ENCODE measurements at regions not wholly inside any gene's neighbourhood (a gene's known extent, or its start where the extent isn't known, plus 50 kb on each side); places are given as distances from the start of the nearest gene placed in this dataset.
"Not testable (repeated sequence)": the region's sequence is repeated elsewhere in the genome, so short reads cannot be mapped to it uniquely, and the experiment has no call there.

DNA sequence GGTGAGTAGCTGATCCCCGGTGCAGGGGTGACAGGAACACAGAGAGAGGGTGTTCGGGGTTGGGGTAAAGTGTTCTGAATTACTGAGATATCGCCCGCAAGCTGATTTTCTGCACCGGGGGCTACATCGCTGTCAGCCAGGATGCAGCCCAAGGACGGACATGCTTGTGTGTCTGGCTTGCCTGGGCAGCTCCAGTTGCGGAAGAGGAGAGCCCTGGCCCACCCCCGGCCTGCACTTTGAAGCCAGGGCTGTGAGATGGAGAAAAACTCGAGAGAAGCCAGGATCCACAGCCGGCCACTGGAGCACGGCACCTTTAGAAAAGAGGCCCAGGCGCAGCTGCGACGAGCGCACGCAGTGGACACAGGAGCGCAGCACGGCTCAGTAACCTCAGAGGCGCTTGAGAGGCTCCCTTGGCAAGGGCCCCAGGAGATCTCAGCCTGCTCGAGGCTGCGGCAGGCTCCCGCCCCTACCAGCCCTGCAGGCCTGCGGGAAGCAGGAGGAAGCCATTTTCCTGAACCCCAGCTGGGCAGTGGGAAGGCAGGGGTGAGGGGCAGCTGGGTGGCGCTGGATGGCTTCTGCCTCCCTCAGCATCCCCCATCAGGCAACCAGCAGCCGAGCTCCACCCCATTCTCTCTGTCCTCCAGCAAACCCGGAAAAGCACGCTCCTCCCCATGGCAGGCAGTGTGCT is 59.2 kb downstream of the C9orf50 start:
- no peak for DNase-seq

DNA sequence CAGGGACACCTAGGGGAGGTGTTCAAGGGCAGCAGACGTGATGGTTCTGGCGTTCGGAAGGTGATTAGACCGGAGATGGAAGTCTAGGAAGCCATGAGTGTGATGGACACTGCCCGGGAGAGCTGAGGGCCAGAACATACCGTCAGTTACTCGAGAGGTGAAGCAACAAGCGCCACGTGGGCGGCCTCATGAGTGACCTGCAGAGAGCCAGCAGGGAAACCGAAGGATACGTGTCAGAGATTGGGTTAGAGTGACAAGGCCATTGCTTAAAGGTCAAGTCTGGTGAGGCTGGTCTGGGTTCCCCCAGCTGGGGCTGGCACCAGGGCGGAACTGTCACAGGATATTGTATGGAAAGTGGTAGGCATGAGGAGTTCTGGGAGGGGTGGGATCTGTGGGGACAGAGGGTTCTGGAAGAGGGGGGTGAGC is 60.0 kb downstream of the C9orf50 start:
- DNase-seq = no peak

DNA sequence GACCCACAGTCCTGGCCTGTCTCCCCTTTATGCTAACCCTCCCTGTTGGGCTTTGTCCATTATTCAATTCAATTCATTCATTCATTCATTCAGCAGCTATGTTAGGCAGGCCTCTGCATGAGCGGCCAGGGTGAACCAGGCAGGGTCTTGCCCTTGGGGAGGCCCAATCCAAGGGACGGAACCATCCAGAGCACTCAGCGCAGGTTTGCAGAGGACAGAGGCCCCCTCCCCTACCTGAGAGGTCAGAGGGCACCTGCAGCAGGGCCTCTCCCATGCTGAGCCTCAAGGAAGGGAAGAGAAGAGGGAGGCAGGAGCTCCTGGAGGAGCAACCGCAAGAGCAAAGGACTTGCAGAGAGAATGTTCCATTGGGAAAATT is 61.4 kb downstream of the C9orf50 start:
- DNase-seq = no peak

DNA sequence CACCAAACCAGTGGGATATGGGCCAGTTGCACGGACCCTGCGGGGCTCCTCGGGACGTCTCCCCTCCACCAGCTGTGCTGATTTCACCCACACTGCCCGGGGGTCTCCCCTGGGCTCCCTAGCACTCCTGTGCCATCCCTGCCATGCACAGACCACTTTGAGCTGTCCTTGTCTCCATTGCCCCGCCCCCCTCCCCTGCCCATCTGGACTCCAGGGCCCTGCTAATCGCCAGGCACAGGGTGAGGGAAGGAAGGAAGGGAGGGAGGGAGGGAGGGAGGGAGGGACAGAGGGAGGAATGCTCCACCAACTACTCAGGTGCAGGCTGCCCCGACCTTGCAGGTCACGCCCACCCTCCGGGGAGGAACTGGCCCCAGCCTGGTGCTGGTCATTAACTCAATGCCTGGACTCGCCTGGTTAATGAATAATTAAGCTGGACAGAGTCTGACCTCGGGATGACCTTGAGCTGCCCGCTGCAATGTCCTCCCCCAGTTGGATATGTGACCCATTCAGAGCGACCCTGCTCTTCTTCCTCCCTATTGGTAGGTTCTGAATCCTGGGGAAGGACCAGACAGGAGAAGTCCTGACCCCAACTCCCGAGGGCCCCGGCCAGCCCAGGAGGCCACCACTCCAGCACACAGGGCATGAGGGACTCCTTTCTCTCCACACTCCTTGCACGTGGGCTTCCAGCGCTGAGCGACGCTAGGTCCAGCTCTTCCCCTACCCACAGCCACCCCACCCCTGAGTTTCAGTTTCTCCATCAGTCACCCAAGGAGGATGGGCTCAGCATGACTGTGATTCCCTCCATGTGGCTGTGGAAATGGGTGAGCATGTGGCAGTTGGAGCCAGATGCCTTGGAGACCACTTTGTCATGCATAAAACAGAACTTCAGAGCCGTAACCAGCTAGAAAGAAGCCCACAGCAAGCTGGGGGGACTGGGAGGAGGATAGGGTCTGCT is 62.1 kb downstream of the C9orf50 start:
- no peak for DNase-seq

DNA sequence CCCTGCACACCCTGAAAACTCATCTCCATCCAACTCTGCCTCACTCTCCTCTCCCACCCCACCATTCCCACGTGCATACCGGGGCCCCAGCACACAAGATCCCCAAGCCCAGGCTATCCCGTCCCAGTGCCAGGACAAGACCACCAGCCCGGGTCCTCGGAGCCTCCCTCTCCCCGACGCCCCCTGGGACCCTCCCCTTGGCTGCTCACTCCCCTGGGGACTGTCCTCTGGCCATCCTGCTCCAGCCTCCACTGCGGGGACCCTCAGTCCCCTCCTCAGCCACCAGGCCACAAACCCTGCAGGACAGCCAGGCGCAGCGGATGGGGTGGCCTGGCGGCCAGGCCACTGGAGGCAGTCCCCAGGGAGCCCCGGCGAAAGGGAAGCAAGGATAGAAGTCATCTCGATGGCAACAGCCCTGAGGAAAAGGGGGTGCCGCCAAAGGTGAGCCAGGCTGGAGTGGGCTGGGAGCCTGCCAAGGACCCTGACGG is 62.8 kb downstream of the C9orf50 start:
- DNase-seq = no peak

DNA sequence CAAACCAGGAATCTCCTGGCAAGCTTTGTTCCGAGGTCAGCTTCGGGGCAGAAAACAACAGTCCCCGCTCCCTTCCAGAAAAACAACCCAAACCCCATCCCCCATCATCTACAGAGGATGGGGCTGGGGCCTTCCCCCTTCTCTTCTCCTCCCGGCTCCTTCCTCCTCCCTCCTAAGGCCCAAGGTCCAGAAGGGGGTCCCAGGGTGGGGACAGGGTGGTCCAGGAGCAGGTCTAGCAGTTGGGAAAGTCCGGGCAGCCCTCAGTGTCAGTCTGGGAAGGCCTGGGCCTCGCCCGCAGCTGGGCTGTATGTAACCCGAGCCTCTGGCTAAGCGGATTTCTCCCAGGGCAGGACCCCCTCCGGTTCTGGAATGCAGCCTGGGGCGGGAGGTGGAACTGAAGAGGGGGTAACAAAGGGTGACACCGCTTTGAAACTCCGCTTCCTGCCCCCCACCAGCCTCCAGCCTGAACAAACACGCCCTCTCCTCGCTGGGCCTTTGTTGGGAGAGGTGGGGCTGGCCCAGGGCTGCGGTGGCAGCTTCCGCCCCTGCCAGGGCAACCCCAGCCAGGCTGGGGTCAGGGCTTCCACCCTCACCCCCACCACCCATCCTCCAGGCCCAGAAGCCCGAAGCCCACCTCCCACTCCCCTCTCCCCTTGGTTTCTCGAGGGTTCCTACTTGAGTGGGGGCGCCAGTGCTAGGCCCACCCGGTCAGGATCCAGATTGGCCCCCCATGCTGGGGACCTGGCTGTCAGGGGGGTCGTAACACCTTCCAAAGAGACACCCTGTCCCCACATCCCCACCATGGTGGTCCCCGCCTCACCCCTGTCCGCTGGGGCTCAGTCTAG is 63.5 kb downstream of the C9orf50 start:
- DNase-seq = no peak

DNA sequence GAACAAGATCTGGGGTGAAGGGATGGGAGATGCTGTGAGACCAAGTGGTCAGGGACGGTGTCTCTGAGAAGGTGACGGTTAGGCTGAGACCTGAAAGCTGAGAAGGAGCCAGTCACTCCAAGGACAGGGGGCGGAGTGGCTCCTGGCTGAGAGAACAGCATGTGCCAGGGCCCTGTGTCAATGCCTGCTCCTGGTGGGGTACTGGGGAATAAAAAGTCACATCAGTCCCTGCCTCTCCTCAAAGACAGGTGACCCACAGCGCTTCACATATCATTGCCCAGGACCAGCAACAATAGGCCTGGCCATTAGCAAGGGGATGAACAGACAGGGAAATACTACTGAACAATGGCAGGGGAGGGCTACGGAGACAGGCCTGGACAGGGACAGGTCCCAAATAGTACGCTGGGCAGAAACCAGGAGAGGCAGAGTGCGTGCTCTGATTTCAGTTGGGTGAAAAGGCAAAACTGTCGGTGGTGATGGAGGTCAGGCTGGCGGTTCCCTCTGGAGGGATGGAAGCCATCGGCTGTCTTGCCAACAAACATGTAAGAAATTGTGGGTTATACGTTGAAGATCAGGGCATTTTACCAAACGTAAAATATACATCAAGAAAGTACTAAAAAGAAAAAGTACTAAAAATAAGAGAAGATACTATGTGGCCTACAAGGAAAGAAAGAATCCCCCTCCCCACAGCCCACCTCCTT is 64.3 kb downstream of the C9orf50 start:
- DNase-seq = no peak

DNA sequence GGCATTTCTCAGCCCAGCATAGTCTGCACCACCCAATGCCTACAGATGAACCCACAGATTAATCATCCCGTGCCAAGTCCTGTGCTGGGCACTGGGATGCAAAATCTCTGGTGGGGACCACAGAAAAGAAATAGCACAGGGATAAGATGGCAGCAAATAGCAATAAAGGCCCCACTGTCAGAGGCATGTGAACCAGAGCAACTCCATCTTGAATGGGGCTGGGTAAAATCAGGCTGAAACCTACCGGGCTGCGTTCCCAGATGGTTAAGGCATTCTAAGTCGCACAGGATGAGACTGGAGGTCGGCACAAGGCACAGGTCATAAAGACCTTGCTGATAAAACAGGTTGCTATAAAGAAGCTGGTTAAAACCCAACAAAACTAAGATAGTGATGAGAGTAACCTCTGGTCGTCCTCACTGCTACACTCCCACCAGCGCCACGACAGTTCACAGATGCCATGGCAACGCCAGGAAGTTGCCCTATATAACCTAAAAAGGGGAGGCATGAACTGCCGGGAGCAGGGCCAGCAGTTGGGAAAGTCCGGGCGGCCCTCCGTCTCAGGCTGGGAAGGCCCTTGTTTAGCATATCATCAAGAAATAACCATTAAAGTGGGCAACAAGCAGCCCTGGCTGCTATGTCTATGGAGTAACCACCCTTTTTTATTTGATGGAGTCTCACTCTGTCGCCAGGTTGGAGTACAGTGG is 65.2 kb downstream of the C9orf50 start:
- no peak for DNase-seq

DNA sequence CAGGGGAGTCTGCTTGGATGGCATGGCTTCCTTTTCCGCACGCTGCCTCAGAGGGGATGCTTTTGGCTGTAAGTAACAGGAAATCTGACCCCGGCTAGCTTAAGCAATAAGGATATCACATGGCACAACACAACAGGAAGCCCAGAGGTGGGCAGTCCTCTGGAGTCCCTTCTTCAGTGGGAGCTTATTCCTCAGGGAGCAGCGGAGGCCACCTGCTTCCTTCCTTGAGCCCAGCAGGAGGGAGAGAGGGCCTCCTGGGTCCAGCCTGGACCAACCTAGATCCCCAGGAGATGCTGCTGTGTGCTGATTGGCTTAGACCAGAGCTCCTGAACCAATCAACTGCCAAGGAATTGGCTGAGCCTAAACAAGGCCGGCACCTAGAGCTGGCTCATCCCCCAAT is 66.3 kb downstream of the C9orf50 start:
- DNase-seq = no peak

DNA sequence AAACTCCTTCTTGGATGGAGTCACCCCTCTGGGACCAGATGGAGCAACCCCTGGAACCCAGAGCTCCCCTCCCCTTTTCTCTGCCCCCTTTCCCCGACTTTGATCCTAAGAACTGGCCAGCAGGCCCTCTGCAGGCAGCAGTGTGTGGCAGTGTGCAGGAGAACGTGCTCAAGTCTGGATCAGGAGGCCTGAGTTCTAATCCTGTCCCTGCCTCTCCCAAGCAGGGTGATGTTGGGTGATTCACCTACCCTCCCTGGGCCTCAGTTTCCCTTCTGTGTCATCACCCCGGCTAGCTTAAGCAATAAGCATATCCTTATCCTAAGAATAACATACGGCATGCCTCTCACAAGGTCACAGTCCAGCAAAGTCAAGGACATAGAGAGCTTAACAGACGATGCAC is 67.6 kb downstream of the C9orf50 start:
- no peak for DNase-seq

DNA sequence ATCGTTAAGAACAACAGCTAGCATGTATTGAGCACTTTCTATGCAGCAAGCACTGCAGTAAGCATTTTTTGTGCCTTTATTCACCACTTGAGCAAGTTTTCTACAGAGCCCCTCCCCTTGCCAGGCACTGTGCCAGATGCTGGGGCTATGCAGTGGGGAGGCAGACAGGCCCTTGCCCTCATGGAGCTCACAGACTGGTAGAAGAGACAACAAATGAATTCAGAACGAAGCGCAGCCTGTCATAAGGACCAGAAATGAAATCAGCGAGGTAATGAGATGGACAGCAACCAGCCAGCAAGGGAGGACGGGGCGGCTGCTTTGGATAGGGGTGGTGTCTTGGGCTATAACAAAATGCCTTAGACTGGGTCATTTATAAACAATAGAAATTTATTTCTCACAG is 68.8 kb downstream of the C9orf50 start:
- DNase-seq = no peak

DNA sequence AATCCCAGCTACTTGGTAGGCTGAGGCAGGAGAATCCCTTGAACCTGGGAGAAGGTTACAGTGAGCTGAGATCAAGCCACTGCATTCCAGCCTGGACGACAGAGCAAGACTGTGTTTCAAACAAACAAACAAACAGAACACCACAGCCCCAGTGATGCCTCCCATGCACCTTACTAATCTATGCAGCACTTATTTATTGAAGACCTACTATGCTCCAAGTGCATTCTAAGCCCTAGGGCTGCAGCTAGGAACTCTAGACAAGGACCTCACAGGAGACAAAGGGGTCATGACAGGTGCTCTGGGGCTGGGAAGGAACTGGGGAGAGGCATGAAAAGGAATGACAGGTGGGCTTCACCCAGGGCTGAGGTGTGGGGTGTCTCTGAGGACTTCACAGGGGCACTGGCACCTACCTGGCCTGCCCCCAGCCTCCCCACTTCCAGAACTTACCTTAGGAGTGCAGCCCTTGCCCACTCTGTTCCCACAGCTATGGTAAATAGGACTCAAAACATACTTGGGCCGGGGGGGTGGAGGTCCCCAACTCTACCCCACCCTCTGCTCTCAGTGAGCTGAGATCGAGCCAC is 69.4 kb downstream of the C9orf50 start:
- DNase-seq = no peak

DNA sequence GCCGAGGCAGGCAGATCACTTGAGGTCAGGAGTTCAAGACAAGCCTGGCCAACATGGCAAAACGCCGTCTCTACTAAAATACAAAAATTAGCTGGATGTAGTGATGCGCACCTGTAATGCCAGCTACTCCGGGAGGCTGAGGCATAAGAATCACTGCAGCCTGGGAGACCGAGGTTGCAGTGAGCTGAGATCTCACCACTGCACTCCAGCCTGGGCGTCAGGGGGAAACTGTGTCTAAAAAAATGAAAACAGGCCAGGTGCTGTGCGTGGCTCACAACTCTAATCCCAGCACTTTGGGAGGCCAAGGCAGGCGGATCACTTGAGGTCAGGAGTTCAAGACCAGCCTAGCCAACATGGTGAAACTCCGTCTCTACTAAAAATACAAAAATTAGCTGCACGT is 69.9 kb downstream of the C9orf50 start:
- DNase-seq = not testable (repeated sequence)

DNA sequence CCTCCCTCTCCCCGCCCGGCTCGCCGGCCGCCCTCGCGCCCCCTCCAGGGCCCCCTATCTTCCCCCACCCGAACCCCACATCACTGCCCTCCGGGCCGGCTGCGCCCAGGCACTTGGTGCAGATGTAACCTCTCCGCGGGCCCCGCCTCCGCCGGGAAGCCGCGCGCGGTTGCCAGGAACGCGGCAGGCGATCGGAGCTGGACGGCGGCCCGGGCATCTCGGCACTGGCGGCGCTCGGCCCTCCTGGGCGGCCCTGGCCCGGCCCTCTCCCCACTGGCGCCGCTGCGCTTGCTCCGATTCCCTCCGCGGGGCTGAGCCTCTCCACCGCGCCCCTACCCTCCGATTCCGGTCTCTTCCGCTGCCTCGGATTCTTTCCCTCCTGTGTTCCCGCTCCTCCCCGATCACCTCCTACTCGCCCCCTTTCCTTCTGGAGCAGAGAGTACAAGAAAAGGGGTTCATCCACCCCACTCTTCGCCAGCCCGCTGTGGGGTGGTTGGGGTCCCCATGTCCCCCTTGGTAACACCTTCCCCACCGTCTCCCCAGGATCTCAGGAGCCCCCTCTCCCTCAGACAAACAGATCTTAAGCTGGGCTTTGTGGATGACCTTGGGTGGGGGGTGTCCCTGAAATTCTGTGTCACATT is 70.6 kb downstream of the C9orf50 start:
- DNase-seq = no peak

DNA sequence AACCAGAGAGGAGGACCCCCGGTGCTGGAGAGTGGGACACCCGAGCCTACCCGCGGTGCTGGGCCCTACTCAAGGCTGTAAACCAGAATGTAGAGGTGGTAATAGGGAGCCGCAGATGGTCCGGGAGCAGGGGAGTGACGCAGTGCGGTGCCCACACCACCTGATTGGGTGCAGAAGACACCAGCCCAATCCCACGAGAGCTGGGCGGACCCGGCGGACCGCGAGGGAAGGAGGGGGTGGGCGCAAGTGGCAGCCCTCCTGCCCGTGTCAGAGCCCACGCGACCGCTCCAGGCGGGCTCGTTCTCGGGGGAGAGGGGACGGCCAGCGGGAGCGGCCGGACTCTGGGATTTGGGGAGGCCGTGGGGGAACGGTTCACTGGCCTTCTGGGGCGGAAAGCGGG is 71.2 kb downstream of the C9orf50 start:
- DNase-seq = no peak

DNA sequence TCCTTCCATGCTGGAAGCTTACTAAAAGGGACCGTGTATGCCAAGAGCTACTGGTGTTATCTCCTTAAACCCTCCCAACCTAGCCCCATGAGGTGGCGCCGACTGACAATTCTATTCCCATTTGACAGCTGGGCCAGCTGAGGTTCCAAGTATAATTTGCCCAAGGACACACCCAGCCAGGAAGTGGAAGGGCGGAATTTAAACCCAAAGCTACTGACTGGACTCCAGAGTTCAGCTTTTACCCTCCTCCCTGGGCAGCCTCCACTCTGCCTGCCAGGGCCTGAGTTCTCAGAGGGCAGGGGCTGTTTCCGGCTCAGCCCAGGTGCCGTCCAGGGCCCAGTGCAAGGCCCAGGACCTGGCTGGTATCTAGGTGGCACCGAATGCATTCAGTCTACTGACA is 71.8 kb downstream of the C9orf50 start:
- DNase-seq = no peak

DNA sequence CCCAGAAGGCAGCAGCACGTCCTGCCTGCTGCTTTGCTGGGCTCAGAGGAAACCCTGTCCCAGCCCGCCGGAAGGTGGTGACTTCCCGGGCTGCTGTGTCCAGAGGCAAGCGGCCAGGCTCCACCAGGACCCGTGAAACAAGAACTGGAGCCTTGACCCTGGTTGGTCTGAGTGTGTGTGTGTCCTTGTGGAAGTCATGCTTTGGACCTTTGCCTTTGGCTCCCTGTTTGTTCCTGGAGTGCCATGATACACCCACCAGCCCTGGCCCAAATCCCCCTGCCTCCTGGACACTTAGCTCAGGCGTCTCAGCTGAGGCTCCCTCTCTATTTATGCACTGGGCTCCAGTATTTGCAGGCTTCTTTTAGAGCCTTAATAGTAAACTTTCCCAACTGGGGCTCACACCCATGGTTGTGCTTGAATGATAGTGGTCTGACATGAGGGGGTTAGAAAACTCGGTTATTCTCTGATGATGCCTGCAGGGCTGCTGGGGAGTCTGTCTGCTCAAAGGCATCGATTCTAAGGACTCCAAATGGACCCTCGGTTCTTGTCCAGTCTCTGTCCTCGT is 72.2 kb downstream of the C9orf50 start:
- DNase-seq = no peak

DNA sequence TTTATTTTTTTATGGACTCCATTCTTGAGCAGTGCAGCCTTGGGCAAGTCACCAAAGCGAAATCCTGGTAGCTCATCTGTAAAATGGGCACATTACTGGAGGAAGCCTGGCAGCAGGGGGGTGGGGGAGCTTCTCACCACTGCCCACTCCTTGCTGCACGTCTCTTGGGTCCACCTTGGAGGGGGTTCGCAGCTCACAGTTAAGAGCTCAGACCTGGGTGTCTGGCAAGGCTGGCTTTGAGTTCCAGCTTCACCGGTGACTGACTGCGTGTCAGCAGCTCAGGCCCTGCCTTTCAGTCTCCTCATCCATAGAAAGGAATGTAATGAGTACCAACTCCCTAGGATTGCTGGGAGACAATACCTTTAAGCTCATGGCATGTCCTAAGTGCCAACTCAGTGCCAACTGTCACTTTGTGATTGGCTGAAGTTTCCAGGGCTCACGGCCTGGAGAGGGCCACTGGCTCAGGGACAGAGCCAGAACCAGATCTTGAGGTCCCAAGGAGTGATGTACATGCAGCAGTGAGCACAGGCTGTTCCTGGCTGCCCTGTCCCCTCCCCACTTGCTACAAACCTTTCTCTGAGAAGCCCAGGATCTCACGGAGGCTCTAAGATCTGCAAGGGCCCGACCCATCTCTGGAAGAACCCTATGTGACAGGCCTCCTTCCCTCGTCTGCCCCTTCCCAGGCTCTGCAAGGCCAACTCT is 72.9 kb downstream of the C9orf50 start:
- DNase-seq = no peak

DNA sequence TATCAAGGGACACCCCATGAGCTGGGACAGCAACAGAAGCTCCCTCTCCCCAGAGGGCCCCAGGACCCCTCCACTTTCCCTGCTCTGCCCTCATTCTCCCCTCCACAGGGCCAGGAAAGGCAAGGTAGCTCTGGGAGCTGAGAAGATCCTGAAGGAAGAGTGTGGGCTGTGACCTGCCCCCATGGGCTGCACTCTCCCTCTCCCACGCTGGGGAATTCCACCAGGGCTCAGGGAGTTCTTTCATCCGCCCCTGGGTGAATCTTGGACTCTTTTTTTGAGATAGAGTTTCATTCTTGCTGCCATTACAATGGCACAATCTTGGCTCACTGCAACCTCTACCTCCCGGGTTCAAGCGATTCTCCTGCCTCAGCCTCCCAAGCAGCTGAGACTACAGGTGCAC is 73.8 kb downstream of the C9orf50 start:
- no peak for DNase-seq

DNA sequence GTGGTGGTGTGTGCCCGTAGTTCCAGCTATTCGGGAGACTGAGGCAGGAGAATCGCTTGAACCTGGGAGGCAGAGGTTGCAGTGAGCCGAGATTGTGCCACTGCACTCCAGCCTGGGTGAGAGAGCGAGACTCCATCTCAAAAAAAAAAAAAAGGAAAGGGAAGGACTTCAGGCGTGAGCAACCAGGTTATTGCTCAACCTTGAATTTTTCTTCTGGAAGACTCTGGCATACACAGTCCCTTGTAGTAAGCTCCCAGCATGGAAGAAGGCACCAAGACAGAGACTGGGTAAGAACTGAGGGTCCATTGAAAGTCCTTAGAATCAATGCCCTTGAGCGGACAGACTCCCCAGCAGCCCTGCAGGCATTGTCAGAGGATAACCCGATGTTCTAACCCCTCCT is 75.0 kb downstream of the C9orf50 start:
- DNase-seq = not testable (repeated sequence)
